Keratinocyte (primary cell): ENCODE measurements at regions not wholly inside any gene's neighbourhood (a gene's known extent, or its start where the extent isn't known, plus 50 kb on each side); places are given as distances from the start of the nearest gene placed in this dataset.

Experiments
- CTCF ChIP-seq, 3 experiments: IDR thresholded peaks in 1 of 3; conservative IDR thresholded peaks in 1 of 3; optimal IDR thresholded peaks in 1 of 3; 2 replicates in 2 of 3; 3 replicates in 1 of 3; pipeline versions ENCODE3 to v1.5.1; 2011; ENCODE audit warnings: low read length in 3 of 3, mild to moderate bottlenecking in 3 of 3, moderate library complexity in 2 of 3, control low read depth in 1 of 3, inconsistent platforms in 1 of 3; ENCODE audit not compliant: insufficient read depth in 2 of 3; ENCODE audit errors: extremely low read depth in 1 of 3
- EZH2 ChIP-seq: IDR thresholded peaks from one replicate; pipeline ENCODE4 v1.6.1; 2012; ENCODE audit warnings: inconsistent platforms, mild to moderate bottlenecking, low read length, moderate library complexity

GRCh38 chr18:40272630-40273231, 1682.3 kb upstream of the PIK3C3 start:
- no peak for TF ChIP-seq CTCF (optimal IDR thresholded peaks at IDR 0.05 in 1 of 3, IDR thresholded peaks at IDR 0.05 in 1 of 3, conservative IDR thresholded peaks at IDR 0.05 in 1 of 3; ENCODE audit: extremely low read depth in 1 of 3, insufficient read depth in 2 of 3, low read length in 3 of 3)
- no peak for TF ChIP-seq EZH2
